Fibroblast of mammary gland (primary cell): ENCODE measurements at regions not wholly inside any gene's neighbourhood (a gene's known extent, or its start where the extent isn't known, plus 50 kb on each side); places are given as distances from the start of the nearest gene placed in this dataset.
A peak's percentile ranks its signal among the peaks of the same experiment; 100 is the strongest.

Experiments used
- DNase-seq: peaks from one replicate; pipeline ENCODE4 v3.0.0-alpha.2; 2010; ENCODE audit warnings: low read depth
- H3K4me3 ChIP-seq: 2 replicates; pipeline ENCODE4 v1.5.1; 2011; ENCODE audit warnings: low read depth, mild to moderate bottlenecking, low read length, moderate library complexity; ENCODE audit not compliant: control insufficient read depth
- TF ChIP-seq, protein P1 (sequence below): conservative IDR thresholded peaks from 2 replicates; pipeline ENCODE4 v1.5.1; 2011; ENCODE audit warnings: low read depth, low read length, inconsistent platforms; ENCODE audit not compliant: control insufficient read depth, insufficient read depth

DNA sequence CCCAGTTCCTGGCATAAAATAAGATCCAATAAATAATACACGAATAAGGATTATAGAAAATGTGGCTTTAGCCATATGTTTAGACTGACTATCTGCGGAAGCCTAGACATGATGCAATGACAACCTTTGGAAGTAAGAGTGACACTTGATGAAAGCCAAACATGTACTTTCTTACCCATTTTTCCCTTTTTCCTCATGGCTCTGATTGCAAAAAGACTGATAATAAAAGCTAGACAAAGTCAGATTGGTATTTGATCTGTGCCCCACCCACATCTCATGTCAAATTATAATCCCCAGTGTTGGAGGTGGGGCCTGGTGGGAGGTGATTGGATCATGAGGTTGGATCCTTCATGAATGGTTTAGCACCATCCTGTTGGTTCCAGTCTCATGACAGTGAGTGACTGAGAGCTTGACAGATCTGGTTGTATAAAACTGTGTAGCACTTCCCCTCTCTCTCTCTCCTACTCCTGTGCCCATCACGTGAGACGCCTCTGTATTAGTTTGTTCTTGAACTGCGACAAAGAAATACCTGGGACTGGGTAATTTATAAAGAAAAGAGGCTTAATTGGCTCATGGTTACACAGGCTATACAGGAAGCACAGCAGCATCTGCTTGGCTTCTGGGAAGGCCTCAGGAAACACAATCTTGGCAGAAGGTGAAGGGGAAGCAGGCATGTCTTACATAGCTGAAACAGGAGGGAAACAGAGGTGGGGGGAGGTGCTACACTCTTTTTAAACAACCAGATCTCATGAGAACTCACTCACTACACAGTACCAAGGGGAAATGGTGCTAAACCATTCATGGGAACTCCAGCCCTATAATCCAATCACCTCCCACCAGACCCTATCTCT is 243.4 kb upstream of the PIK3R1 start:
- TF ChIP-seq, protein P1, sequence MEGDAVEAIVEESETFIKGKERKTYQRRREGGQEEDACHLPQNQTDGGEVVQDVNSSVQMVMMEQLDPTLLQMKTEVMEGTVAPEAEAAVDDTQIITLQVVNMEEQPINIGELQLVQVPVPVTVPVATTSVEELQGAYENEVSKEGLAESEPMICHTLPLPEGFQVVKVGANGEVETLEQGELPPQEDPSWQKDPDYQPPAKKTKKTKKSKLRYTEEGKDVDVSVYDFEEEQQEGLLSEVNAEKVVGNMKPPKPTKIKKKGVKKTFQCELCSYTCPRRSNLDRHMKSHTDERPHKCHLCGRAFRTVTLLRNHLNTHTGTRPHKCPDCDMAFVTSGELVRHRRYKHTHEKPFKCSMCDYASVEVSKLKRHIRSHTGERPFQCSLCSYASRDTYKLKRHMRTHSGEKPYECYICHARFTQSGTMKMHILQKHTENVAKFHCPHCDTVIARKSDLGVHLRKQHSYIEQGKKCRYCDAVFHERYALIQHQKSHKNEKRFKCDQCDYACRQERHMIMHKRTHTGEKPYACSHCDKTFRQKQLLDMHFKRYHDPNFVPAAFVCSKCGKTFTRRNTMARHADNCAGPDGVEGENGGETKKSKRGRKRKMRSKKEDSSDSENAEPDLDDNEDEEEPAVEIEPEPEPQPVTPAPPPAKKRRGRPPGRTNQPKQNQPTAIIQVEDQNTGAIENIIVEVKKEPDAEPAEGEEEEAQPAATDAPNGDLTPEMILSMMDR = no peak
- H3K4me3 ChIP-seq = no peak overlapping the region
- no peak for DNase-seq

DNA sequence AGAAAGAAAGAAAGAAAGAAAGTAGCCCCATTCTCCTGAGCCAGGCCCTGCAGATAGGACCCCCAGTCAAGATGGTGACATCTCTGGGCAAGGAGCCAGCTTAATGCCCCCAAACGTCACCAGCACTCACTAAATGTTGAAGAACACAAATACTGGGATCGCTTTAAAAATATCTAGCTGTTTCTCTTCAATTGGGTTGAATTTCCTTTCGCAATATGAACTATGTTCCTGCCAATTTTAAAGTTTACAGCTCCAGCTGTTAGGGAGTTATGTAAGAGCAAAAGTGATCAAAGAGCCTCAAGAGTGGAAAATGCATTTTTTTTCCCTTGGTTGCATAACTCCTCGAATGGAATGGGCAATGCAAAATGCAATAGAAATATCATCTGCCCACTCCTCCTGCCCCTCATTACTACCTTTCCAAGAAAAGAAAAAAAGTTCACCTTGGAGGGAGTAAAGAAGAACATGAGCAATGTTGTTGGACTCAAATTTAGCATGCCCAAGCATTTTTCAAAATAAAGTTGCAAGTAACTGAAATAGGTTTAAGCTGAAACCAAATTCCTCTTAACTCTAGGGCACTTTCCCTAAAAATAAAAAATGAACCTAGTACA is 244.2 kb upstream of the PIK3R1 start:
- TF ChIP-seq, protein P1 = no peak
- H3K4me3 ChIP-seq = no peak overlapping the region
- DNase-seq = peak; percentile 77

DNA sequence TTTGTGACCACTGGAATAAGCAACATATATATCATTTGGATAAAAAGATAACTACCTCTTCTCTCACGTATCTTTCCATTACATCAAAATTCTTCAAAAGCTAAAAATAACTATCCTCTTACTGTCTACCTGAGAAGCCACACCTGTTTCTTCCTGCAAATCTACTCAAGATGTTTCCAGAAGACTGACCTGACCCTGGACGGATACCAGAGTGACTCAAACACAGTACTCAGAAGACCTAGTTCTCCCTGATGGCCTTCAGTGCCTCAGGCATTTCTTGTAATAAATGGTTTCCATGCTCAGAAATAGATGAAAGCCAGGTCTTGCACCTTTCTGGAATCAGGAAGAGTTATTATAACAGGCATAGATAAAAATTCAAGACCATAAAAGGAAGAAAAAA is 245.9 kb upstream of the PIK3R1 start:
- no peak for DNase-seq
- no peak overlapping the region for H3K4me3 ChIP-seq
- TF ChIP-seq, protein P1 = no peak

DNA sequence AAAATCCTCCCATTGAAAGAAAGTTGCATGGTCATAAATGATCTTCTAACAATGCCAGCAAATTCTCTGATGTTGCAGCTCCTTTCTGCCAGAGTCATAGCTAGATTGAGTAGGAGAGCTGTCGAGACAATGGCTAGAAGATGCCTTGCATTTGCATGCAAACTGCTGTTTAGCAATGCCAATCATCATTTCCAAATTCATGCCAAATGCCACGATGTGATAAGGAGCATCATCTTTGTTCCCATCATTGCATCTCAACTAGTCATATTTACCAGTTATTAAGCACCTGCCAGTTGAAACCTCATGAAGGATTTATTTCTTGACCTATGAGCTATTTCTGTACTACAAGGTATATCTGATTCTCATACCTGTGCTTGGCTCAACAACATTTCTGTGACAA is 246.4 kb upstream of the PIK3R1 start:
- DNase-seq = no peak
- no peak overlapping the region for H3K4me3 ChIP-seq
- TF ChIP-seq, protein P1 = no peak

DNA sequence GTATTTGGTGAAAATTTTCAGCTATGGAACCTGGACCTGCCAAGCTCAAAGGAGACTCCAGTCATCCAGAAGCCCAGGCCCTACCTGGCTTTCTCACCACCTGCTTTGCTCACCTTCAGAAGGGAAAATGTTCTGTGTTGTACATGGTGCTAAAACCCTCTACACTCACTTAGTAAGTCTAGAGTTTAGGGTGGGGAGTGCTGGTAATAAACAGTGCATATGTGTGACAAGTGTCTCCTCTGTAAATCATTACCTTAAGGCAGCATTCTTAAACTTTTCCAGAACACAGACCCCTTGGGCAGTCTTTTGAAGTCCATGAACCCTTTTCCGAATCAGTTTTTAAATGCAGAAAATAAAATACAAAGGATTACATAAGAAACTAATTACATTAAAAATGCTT is 248.8 kb upstream of the PIK3R1 start:
- DNase-seq = no peak
- H3K4me3 ChIP-seq = no peak overlapping the region
- TF ChIP-seq, protein P1 = no peak

DNA sequence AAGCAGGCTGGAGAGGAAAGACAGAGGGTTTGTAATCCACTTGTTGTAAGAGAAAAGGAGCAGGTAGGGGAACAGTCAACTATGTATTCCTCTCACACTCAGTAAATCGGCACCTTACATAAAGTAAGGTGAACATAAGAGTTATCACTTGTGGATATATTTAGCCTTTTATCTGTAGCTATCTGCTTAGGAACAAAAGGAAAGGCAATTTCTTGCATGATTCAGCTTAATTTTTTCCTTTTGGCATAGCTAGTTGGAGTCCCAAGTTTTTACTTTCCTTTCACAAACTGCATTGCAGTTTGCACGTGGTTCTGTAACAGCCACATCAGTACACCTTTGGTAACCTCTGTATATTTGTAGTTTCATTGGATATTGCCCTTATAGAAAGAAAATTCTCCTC is 250.9 kb upstream of the PIK3R1 start:
- TF ChIP-seq, protein P1 = no peak
- no peak overlapping the region for H3K4me3 ChIP-seq
- no peak for DNase-seq
